GM12874 (cell line): ENCODE measurements at regions not wholly inside any gene's neighbourhood (a gene's known extent, or its start where the extent isn't known, plus 50 kb on each side); places are given as distances from the start of the nearest gene placed in this dataset.

Experiments
- CTCF ChIP-seq: IDR thresholded peaks from 2 replicates; pipeline ENCODE4 v1.5.1; 2011; ENCODE audit warnings: low read depth, mild to moderate bottlenecking, control low read depth, low read length, moderate library complexity; ENCODE audit not compliant: insufficient read depth

DNA sequence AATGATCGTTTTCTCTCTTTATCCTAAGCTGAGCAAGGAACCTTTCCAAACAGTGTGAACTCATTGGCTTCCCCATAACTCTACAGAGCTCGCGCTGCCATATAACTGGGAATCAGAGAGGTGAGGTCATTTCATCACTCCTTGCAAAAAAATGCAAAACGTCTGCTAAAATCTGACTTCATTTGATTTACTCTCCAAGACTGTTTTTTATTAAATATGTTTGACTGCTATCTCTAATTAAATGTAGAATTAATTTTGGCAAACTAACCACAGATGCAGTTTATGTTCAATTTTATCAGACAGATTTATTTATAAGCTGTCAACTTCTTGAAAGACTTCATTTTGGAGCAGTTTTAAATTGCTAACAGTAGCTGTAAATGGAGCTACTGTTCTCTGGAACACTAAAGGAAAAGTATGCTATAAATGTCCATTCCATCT, 131.6 kb upstream of the SOX5 start:
- TF ChIP-seq CTCF = no peak

- TF ChIP-seq CTCF = no peak
These were observed 131.0 kb upstream of the SOX5 start for GRCh38 chr12:24080465-24080864.

GRCh38 chr12:24079083-24079482, 129.6 kb upstream of the SOX5 start:
- no peak for TF ChIP-seq CTCF

GRCh38 chr12:24078318-24078765, 128.9 kb upstream of the SOX5 start:
- TF ChIP-seq CTCF = no peak

DNA sequence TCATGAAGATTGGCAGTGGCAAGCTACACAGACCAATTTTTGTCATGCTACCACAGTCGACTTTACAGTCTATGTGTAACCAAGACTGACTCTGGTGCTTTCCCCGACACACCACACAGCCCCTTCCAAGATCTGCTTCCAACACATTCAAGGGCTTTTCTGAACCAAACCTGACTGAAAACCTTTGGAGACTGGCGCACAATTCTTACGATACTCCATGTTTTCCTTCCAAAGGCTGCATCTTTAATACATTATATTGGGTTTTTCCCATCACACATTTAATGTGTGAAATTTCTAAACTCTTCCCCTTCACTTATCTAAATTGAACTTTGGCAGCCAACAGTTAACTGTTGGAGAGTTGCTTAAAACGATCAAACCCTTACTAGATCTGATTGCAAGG, 127.7 kb upstream of the SOX5 start:
- TF ChIP-seq CTCF = no peak

DNA sequence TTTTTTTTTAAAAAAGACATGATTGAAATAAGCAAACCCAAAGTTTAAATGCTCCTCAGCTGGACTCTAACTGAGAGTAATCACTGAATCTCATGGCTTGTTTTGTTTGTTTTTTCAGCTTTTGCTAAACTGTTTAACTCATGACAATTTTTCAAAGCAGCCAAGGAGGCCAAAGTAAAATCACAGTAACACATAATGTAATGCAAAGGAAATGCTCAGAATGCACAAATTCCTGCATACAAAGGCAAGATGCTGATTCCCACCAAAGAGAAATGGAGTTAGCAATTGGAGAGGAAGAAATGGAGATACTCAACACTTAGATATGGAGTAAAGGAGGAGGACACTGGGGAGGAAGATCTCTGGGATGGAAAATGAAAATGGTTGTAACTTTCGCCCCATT, 126.2 kb upstream of the SOX5 start:
- TF ChIP-seq CTCF = no peak

DNA sequence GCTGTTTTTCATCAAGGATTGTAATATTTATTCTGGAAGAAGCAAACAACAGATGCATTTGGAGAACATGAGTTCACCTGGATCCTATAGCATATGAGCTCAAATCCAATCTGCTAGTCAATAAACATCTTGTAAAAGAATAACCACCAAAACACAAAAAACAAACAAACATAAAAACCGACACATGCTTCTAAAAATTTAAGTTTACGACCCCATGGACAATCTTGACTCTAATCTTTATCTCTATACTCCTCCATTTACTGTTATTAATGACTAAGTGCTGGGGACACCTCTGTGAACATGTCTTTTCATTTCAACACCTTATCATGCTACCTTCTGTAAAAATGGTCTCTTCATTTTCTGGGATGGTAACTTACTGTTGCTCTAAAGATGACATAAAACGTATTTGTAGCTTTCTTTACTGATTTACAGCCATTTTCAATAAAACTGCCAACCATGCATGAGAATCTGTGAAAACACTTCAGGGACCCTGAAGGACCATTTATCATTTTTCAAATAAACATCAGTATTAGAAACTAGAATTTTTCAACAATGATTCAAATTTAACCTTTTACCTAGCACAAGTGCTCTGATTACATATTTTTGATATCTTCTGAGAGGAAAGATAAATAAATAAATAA, 123.8 kb upstream of the SOX5 start:
- TF ChIP-seq CTCF = no peak
